Mononuclear cell (primary cell): ENCODE measurements at regions not wholly inside any gene's neighbourhood (a gene's known extent, or its start where the extent isn't known, plus 50 kb on each side); places are given as distances from the start of the nearest gene placed in this dataset.

ENCODE experiments used
- H3K27me3 ChIP-seq: 2 replicates; pipeline ENCODE4 v1.6.0; 2011; ENCODE audit warnings: low read length, control low read depth; ENCODE audit not compliant: insufficient read depth
- H3K4me1 ChIP-seq: 2 replicates; pipeline ENCODE4 v1.5.1; 2011; ENCODE audit warnings: mild to moderate bottlenecking, low read length, control low read depth; ENCODE audit not compliant: insufficient read depth
- H3K4me3 ChIP-seq: 2 replicates; pipeline ENCODE4 v1.5.1; 2011; ENCODE audit warnings: mild to moderate bottlenecking, low read length, moderate library complexity
- H3K9me3 ChIP-seq: 2 replicates; pipeline ENCODE4 v1.5.1; 2011; ENCODE audit warnings: low read depth, mild to moderate bottlenecking, control low read depth, low read length

GRCh38 chr10:117698809-117699208 lies 156.3 kb downstream of the EMX2 start:
- Histone ChIP-seq H3K4me3 (no peak overlapping the region), H3K9me3 (no peaks in the 10 kb centered on the region), H3K27me3 (no peaks in the 10 kb centered on the region), H3K4me1 (no peaks in the 10 kb centered on the region)

GRCh38 chr10:117699436-117700075 lies 157.0 kb downstream of the EMX2 start:
- H3K9me3 ChIP-seq, result no peaks in the 10 kb centered on the region
- H3K27me3 ChIP-seq, result no peaks in the 10 kb centered on the region
- H3K4me1 ChIP-seq, result no peaks in the 10 kb centered on the region
- H3K4me3 ChIP-seq, result no peak overlapping the region

- no peak overlapping the region for H3K4me3 ChIP-seq
- no peaks in the 10 kb centered on the region for H3K4me1 ChIP-seq
- no peaks in the 10 kb centered on the region for H3K27me3 ChIP-seq
- no peaks in the 10 kb centered on the region for H3K9me3 ChIP-seq
These were observed 167.7 kb downstream of the EMX2 start for GRCh38 chr10:117710181-117710798.

- Histone ChIP-seq H3K27me3 (no peaks in the 10 kb centered on the region), H3K4me1 (no peaks in the 10 kb centered on the region), H3K4me3 (no peak overlapping the region), H3K9me3 (no peaks in the 10 kb centered on the region)
These were observed 174.3 kb downstream of the EMX2 start for GRCh38 chr10:117716889-117717288.

GRCh38 chr10:117718986-117719920 lies 176.7 kb downstream of the EMX2 start:
- H3K27me3 ChIP-seq, result no peaks in the 10 kb centered on the region
- H3K4me3 ChIP-seq, result no peak overlapping the region
- H3K9me3 ChIP-seq, result no peaks in the 10 kb centered on the region
- H3K4me1 ChIP-seq, result no peaks in the 10 kb centered on the region

GRCh38 chr10:117720931-117721835 lies 178.6 kb downstream of the EMX2 start:
- no peaks in the 10 kb centered on the region for H3K27me3 ChIP-seq
- H3K4me1 ChIP-seq, result no peaks in the 10 kb centered on the region
- no peak overlapping the region for H3K4me3 ChIP-seq
- H3K9me3 ChIP-seq, result no peaks in the 10 kb centered on the region

- Histone ChIP-seq H3K4me1 (no peaks in the 10 kb centered on the region), H3K9me3 (no peaks in the 10 kb centered on the region), H3K4me3 (no peak overlapping the region), H3K27me3 (no peaks in the 10 kb centered on the region)
These were observed 179.3 kb downstream of the EMX2 start for GRCh38 chr10:117721873-117722272.

GRCh38 chr10:117723343-117723742 lies 180.8 kb downstream of the EMX2 start:
- H3K4me1 ChIP-seq, result no peaks in the 10 kb centered on the region
- no peak overlapping the region for H3K4me3 ChIP-seq
- H3K9me3 ChIP-seq, result no peaks in the 10 kb centered on the region
- no peaks in the 10 kb centered on the region for H3K27me3 ChIP-seq

GRCh38 chr10:117725993-117726392 lies 183.4 kb downstream of the EMX2 start:
- Histone ChIP-seq H3K9me3 (no peaks in the 10 kb centered on the region), H3K4me3 (no peak overlapping the region), H3K4me1 (no peaks in the 10 kb centered on the region), H3K27me3 (peaks cover 10% of the 10 kb centered on the region)

GRCh38 chr10:117726596-117727295 lies 184.2 kb downstream of the EMX2 start:
- Histone ChIP-seq H3K4me3 (no peak overlapping the region), H3K9me3 (no peaks in the 10 kb centered on the region), H3K4me1 (no peaks in the 10 kb centered on the region), H3K27me3 (peaks cover 13% of the 10 kb centered on the region)

GRCh38 chr10:117727421-117727820 lies 184.9 kb downstream of the EMX2 start:
- no peaks in the 10 kb centered on the region for H3K9me3 ChIP-seq
- no peaks in the 10 kb centered on the region for H3K4me1 ChIP-seq
- no peak overlapping the region for H3K4me3 ChIP-seq
- peaks cover 19% of the 10 kb centered on the region for H3K27me3 ChIP-seq

- H3K27me3 ChIP-seq, result peaks cover 26% of the 10 kb centered on the region
- H3K9me3 ChIP-seq, result no peaks in the 10 kb centered on the region
- H3K4me3 ChIP-seq, result no peak overlapping the region
- H3K4me1 ChIP-seq, result no peaks in the 10 kb centered on the region
These were observed 185.5 kb downstream of the EMX2 start for GRCh38 chr10:117728087-117728486.

GRCh38 chr10:117729156-117729555 lies 186.6 kb downstream of the EMX2 start:
- Histone ChIP-seq H3K4me1 (no peaks in the 10 kb centered on the region), H3K9me3 (no peaks in the 10 kb centered on the region), H3K27me3 (peaks cover 36% of the 10 kb centered on the region), H3K4me3 (no peak overlapping the region)

- H3K4me3 ChIP-seq, result no peak overlapping the region
- H3K9me3 ChIP-seq, result no peaks in the 10 kb centered on the region
- peaks cover 55% of the 10 kb centered on the region for H3K27me3 ChIP-seq
- H3K4me1 ChIP-seq, result no peaks in the 10 kb centered on the region
These were observed 188.7 kb downstream of the EMX2 start for GRCh38 chr10:117731121-117731791.
